ENCODE measurements at regions not wholly inside any gene's neighbourhood (a gene's known extent, or its start where the extent isn't known, plus 50 kb on each side); places are given as distances from the start of the nearest gene placed in this dataset.

DNA sequence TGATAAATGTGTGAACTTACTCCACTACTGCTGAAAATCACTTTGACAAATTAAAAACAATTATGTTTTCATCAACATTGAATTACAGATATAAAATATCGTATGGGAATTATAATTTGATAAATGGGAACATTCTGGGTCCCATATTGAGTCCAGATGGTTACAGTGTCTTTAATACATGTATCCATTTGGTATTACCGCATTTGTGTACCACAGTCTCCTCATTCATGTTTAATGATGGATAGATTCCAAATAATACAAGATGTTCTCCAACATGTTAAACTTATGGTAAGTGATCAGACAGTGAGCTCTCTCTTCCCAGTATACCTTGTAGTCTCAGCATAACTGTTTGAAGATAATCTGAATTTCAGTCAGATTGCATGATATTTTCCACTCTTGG is 1706.8 kb upstream of the PCDH7 start:
- CTCF ChIA-PET: no interaction called here
- POLR2A ChIA-PET: no interaction called here
- DNase-seq (ENCODE audit: low read depth in 1 of 2, low spot score in 1 of 2): no peak
- no peak for ATAC-seq
- no peaks in the 10 kb centered on the region for H3K9me3 ChIP-seq
- H3K27ac ChIP-seq: no peak overlapping the region
- no peak overlapping the region for H3K4me2 ChIP-seq
- H3K4me1 ChIP-seq: no peaks in the 10 kb centered on the region
- no peak for TF ChIP-seq PHF8 (IDR thresholded peaks at IDR 0.05; ENCODE audit: borderline replicate concordance, low read depth)
- no peak for TF ChIP-seq GATA3 (IDR thresholded peaks at IDR 0.05; ENCODE audit: borderline replicate concordance)
- TF ChIP-seq, protein P1, sequence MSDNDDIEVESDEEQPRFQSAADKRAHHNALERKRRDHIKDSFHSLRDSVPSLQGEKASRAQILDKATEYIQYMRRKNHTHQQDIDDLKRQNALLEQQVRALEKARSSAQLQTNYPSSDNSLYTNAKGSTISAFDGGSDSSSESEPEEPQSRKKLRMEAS (IDR thresholded peaks at IDR 0.05): no peak
- no peak for TF ChIP-seq FOSB (CRISPR knock-in tag; IDR thresholded peaks at IDR 0.05)
- no peak for TF ChIP-seq EHF (CRISPR knock-in tag; IDR thresholded peaks at IDR 0.05)
- no peak for FAIRE-seq
- 3% methylated on average over 2 of the region's 2 CpGs for WGBS (ENCODE audit: missing lambda C conversion rate)
- H3K4me3 ChIP-seq: no peak overlapping the region

DNA sequence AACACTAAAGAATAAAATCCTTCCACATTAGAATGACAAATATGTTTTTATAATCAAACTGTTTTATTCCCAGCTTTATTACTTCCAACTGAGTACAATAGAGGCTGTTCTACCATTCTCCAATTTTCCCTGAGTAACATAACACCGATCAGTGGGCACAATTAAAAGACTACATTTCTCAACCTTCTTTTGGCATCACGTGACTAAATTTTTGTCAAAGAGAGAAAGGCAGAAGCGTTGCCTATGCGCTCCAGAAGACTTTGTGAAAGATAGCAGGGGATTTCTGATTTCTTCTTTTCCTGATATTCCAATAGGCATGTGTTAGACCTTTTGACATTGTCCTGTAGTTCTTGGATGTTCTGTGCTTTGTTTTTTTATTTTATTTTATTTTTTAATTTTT is 1705.6 kb upstream of the PCDH7 start:
- 1% methylated on average over 4 of the region's 4 CpGs for WGBS (ENCODE audit: missing lambda C conversion rate)
- ATAC-seq: no peak
- Histone ChIP-seq H3K4me3 (no peak overlapping the region), H3K4me2 (no peak overlapping the region), H3K27ac (no peak overlapping the region), H3K4me1 (no peaks in the 10 kb centered on the region), H3K9me3 (no peaks in the 10 kb centered on the region)
- ChIA-PET CTCF (no interaction called here), POLR2A (no interaction called here)
- TF ChIP-seq EP300 (IDR thresholded peaks at IDR 0.05) (no peak), ZC3H11A (IDR thresholded peaks at IDR 0.05) (no peak), HDAC2 (IDR thresholded peaks at IDR 0.05) (no peak), KDM5A (IDR thresholded peaks at IDR 0.05) (no peak), NFE2L2 (conservative IDR thresholded peaks at IDR 0.05; ENCODE audit: low read length) (no peak), ZSCAN20 (CRISPR knock-in tag; IDR thresholded peaks at IDR 0.05) (no peak), HOXB5 (CRISPR knock-in tag; IDR thresholded peaks at IDR 0.05) (no peak), SMC3 (IDR thresholded peaks at IDR 0.05) (no peak), ESRRA (IDR thresholded peaks at IDR 0.05; ENCODE audit: borderline replicate concordance, low read length) (no peak), CEBPB (IDR thresholded peaks at IDR 0.05) (no peak), FOSB (CRISPR knock-in tag; IDR thresholded peaks at IDR 0.05) (no peak), HEYL (CRISPR knock-in tag; IDR thresholded peaks at IDR 0.05) (no peak), BHLHE40 (IDR thresholded peaks at IDR 0.05; ENCODE audit: low read depth, low read length) (no peak), RNF2 (IDR thresholded peaks at IDR 0.05; ENCODE audit: borderline replicate concordance, low read depth) (no peak), EHF (CRISPR knock-in tag; IDR thresholded peaks at IDR 0.05) (no peak), SREBF2 (IDR thresholded peaks at IDR 0.05) (no peak), POLR2A (IDR thresholded peaks at IDR 0.05; ENCODE audit: low read length) (no peak)
- TF ChIP-seq, protein P2, sequence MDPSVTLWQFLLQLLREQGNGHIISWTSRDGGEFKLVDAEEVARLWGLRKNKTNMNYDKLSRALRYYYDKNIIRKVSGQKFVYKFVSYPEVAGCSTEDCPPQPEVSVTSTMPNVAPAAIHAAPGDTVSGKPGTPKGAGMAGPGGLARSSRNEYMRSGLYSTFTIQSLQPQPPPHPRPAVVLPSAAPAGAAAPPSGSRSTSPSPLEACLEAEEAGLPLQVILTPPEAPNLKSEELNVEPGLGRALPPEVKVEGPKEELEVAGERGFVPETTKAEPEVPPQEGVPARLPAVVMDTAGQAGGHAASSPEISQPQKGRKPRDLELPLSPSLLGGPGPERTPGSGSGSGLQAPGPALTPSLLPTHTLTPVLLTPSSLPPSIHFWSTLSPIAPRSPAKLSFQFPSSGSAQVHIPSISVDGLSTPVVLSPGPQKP (IDR thresholded peaks at IDR 0.05; ENCODE audit: low read depth, low read length): no peak
- TF ChIP-seq, protein P3, sequence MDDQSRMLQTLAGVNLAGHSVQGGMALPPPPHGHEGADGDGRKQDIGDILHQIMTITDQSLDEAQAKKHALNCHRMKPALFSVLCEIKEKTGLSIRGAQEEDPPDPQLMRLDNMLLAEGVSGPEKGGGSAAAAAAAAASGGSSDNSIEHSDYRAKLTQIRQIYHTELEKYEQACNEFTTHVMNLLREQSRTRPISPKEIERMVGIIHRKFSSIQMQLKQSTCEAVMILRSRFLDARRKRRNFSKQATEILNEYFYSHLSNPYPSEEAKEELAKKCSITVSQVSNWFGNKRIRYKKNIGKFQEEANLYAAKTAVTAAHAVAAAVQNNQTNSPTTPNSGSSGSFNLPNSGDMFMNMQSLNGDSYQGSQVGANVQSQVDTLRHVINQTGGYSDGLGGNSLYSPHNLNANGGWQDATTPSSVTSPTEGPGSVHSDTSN (IDR thresholded peaks at IDR 0.05): no peak
- DNase-seq (ENCODE audit: low read depth in 1 of 2, low spot score in 1 of 2): no peak
- FAIRE-seq: no peak

DNA sequence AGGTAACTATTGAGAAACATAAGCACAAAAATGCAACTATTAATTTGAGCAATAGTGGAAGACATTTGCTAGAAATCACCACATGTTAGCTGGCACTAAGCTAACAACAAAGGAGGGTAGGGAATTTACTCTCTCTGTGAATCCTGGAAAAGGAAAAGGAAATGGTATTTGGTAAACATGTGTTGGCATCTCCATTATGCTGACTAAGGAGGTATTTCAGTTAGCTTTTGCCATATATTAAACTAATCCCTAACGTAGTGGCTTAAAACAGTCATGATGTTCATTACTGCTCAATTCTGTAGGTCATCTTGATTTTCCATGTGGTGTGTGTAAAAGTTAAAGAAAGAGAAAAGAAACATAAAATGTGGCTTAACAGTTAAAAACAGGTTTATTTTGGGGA is 1686.5 kb upstream of the PCDH7 start:
- ATAC-seq (no peak), FAIRE-seq (no peak), DNase-seq (ENCODE audit: low read depth in 1 of 2, low spot score in 1 of 2) (no peak)
- 4% methylated on average over 1 of the region's 1 CpG for WGBS (ENCODE audit: missing lambda C conversion rate)
- no peaks in the 10 kb centered on the region for H3K9me3 ChIP-seq
- no peak overlapping the region for H3K27ac ChIP-seq
- TF ChIP-seq, protein P4, sequence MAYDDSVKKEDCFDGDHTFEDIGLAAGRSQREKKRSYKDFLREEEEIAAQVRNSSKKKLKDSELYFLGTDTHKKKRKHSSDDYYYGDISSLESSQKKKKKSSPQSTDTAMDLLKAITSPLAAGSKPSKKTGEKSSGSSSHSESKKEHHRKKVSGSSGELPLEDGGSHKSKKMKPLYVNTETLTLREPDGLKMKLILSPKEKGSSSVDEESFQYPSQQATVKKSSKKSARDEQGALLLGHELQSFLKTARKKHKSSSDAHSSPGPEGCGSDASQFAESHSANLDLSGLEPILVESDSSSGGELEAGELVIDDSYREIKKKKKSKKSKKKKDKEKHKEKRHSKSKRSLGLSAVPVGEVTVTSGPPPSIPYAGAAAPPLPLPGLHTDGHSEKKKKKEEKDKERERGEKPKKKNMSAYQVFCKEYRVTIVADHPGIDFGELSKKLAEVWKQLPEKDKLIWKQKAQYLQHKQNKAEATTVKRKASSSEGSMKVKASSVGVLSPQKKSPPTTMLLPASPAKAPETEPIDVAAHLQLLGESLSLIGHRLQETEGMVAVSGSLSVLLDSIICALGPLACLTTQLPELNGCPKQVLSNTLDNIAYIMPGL (CRISPR knock-in tag; IDR thresholded peaks at IDR 0.05; ENCODE audit: borderline replicate concordance): no peak
- peak; percentile 41 for TF ChIP-seq MAFK (IDR thresholded peaks at IDR 0.05; ENCODE audit: partially characterized antibody)
- no peak for TF ChIP-seq CHD4 (IDR thresholded peaks at IDR 0.05; ENCODE audit: borderline replicate concordance)
- TF ChIP-seq, protein P5, sequence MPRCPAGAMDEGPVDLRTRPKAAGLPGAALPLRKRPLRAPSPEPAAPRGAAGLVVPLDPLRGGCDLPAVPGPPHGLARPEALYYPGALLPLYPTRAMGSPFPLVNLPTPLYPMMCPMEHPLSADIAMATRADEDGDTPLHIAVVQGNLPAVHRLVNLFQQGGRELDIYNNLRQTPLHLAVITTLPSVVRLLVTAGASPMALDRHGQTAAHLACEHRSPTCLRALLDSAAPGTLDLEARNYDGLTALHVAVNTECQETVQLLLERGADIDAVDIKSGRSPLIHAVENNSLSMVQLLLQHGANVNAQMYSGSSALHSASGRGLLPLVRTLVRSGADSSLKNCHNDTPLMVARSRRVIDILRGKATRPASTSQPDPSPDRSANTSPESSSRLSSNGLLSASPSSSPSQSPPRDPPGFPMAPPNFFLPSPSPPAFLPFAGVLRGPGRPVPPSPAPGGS (IDR thresholded peaks at IDR 0.05): no peak
- no peak for TF ChIP-seq TFCP2L1 (CRISPR knock-in tag; IDR thresholded peaks at IDR 0.05)
- TF ChIP-seq, protein P1 (IDR thresholded peaks at IDR 0.05): no peak
- no peak for TF ChIP-seq RAD21 (conservative IDR thresholded peaks at IDR 0.05 in 1 of 2, IDR thresholded peaks at IDR 0.05 in 1 of 2)
- CTCF ChIA-PET: no interaction called here
- no peak overlapping the region for H3K4me3 ChIP-seq
- POLR2A ChIA-PET: no interaction called here
- H3K4me1 ChIP-seq: no peaks in the 10 kb centered on the region
- H3K4me2 ChIP-seq: no peak overlapping the region
